ENCODE measurements at regions not wholly inside any gene's neighbourhood (a gene's known extent, or its start where the extent isn't known, plus 50 kb on each side); places are given as distances from the start of the nearest gene placed in this dataset.

GRCh38 chrX:13478740-13479451 is 90.5 kb upstream of the EGFL6 start:
- no peak for DNase-seq (ENCODE audit: low read depth)
- TF ChIP-seq CTCF (conservative IDR thresholded peaks at IDR 0.05; ENCODE audit: low read depth, low read length), result no peak
- H3K4me3 ChIP-seq (ENCODE audit: low read length), result no peak overlapping the region

- TF ChIP-seq CTCF (conservative IDR thresholded peaks at IDR 0.05; ENCODE audit: low read depth, low read length), result no peak
- no peak overlapping the region for H3K4me3 ChIP-seq (ENCODE audit: low read length)
- no peak for DNase-seq (ENCODE audit: low read depth)
Measured at GRCh38 chrX:13476384-13476783, 93.0 kb upstream of the EGFL6 start.

DNA sequence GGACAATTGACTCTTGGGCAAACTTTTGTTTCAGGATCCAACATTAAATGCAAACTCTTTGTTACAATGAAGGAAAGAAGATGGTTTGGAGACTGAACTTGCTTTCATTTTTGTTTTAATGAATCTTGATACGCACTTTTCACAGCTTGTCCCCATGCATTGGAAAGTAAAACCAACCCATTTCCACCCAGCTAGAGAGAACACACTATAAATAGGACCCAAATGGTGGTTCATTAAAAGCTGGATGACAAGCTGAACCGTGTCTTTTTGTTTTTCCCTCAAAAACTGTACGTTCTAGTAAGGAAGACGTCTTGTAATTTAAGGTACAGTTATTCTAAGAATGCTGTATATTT is 95.3 kb upstream of the EGFL6 start:
- no peak for TF ChIP-seq CTCF (conservative IDR thresholded peaks at IDR 0.05; ENCODE audit: low read depth, low read length)
- H3K4me3 ChIP-seq (ENCODE audit: low read length), result no peak overlapping the region
- DNase-seq (ENCODE audit: low read depth), result no peak

- H3K4me3 ChIP-seq (ENCODE audit: low read length), result no peak overlapping the region
- TF ChIP-seq CTCF (conservative IDR thresholded peaks at IDR 0.05; ENCODE audit: low read depth, low read length), result no peak
- DNase-seq (ENCODE audit: low read depth), result no peak
Measured at GRCh38 chrX:13473442-13474163, 95.8 kb upstream of the EGFL6 start.

- TF ChIP-seq CTCF (conservative IDR thresholded peaks at IDR 0.05; ENCODE audit: low read depth, low read length), result no peak
- no peak overlapping the region for H3K4me3 ChIP-seq (ENCODE audit: low read length)
- no peak for DNase-seq (ENCODE audit: low read depth)
Measured at GRCh38 chrX:13472975-13473374, 96.4 kb upstream of the EGFL6 start.

GRCh38 chrX:13471269-13471668 is 98.1 kb upstream of the EGFL6 start:
- H3K4me3 ChIP-seq (ENCODE audit: low read length), result no peak overlapping the region
- no peak for TF ChIP-seq CTCF (conservative IDR thresholded peaks at IDR 0.05; ENCODE audit: low read depth, low read length)
- DNase-seq (ENCODE audit: low read depth), result no peak

GRCh38 chrX:13470685-13470977 is 98.8 kb upstream of the EGFL6 start:
- H3K4me3 ChIP-seq (ENCODE audit: low read length), result no peak overlapping the region
- TF ChIP-seq CTCF (conservative IDR thresholded peaks at IDR 0.05; ENCODE audit: low read depth, low read length), result no peak
- DNase-seq (ENCODE audit: low read depth), result no peak
